ENCODE measurements at regions not wholly inside any gene's neighbourhood (a gene's known extent, or its start where the extent isn't known, plus 50 kb on each side); places are given as distances from the start of the nearest gene placed in this dataset.

GRCh38 chr2:196381464-196381863 lies 210.1 kb upstream of the STK17B start:
- TF ChIP-seq GATA2 (IDR thresholded peaks at IDR 0.05; ENCODE audit: low read depth, low read length) (no peak), GATA3 (IDR thresholded peaks at IDR 0.05; ENCODE audit: low read depth, low read length) (no peak)

Data from SH-SY5Y (cell line).